ENCODE measurements at regions not wholly inside any gene's neighbourhood (a gene's known extent, or its start where the extent isn't known, plus 50 kb on each side); places are given as distances from the start of the nearest gene placed in this dataset.

GRCh38 chr17:53721101-53721500 is 101.6 kb upstream of the KIF2B start:
- TF ChIP-seq CTCF (IDR thresholded peaks at IDR 0.05; ENCODE audit: low read depth, low read length) (no peak), POLR2A (IDR thresholded peaks at IDR 0.05; ENCODE audit: extremely low read depth, insufficient read length) (no peak)
